ENCODE measurements at regions not wholly inside any gene's neighbourhood (a gene's known extent, or its start where the extent isn't known, plus 50 kb on each side); places are given as distances from the start of the nearest gene placed in this dataset.

DNA sequence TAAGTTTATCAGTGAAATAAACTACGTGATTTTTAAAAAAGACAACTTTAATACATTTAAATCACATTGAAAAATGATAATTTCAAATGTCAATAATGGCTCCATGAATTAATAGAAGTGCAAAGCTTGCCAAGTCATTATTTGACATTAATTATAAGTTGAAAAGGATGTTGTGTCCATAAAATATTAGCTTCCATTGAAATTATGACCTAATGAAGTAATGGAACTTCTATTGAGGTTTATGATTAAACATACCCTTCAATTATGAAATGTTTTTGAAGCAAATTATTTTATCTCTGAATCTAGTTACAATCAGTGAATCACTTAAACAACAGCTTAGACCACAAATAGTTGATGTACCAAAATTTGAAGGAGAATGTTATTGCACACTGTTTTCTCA, 144.2 kb downstream of the SLITRK6 start:
- Histone ChIP-seq H3K9me3 (ENCODE audit: control insufficient read depth, insufficient read depth, low read length) (no peaks in the 10 kb centered on the region), H3K56ac (ENCODE audit: extremely low read depth, insufficient read depth, low read length) (no peak overlapping the region), H4K91ac (ENCODE audit: insufficient read depth, low read depth, low read length) (no peak overlapping the region), H3K14ac (replicated peaks; ENCODE audit: low read depth, low read length) (no peak overlapping the region), H2BK5ac (ENCODE audit: low read depth, low read length, poor library complexity, severe bottlenecking) (no peak overlapping the region), H3K27ac (ENCODE audit: insufficient read depth, low read length) (no peak overlapping the region), H3K9ac (ENCODE audit: low read depth, low read length) (no peak overlapping the region), H3K4ac (ENCODE audit: low read depth, low read length) (no peak overlapping the region), H2AFZ (replicated peaks; ENCODE audit: low read length, poor library complexity) (no peak overlapping the region), H3K4me2 (ENCODE audit: low read depth, low read length) (no peak overlapping the region), H3K9me1 (ENCODE audit: insufficient read depth, low read length) (no peaks in the 10 kb centered on the region), H2AK5ac (ENCODE audit: low read depth, low read length) (no peak overlapping the region), H3K79me1 (ENCODE audit: low read depth in 1 of 2, low read length in 2 of 2) (no peaks in the 10 kb centered on the region), H3K36me3 (ENCODE audit: control insufficient read depth, insufficient read depth, low read length) (no peaks in the 10 kb centered on the region), H3K18ac (ENCODE audit: low read depth, low read length) (no peak overlapping the region), H4K8ac (ENCODE audit: low read depth in 2 of 2, low read length in 2 of 2) (no peak overlapping the region), H4K20me1 (ENCODE audit: insufficient read depth, low read length) (no peaks in the 10 kb centered on the region), H2BK20ac (ENCODE audit: low read depth, low read length) (no peak overlapping the region), H2BK15ac (ENCODE audit: low read depth, low read length) (no peak overlapping the region), H3K23ac (ENCODE audit: low read depth, low read length) (no peak overlapping the region), H2BK120ac (ENCODE audit: low read depth, low read length) (no peak overlapping the region), H3K27me3 (ENCODE audit: control insufficient read depth, insufficient read depth, low read length) (no peaks in the 10 kb centered on the region), H2AK9ac (replicated peaks; ENCODE audit: low read depth, low read length, poor library complexity) (no peak overlapping the region), H3K4me1 (ENCODE audit: control insufficient read depth, insufficient read depth, low read length) (no peaks in the 10 kb centered on the region), H3K4me3 (ENCODE audit: insufficient read depth, low read depth, low read length) (no peak overlapping the region), H4K5ac (ENCODE audit: low read depth, low read length) (no peak overlapping the region)
- TF ChIP-seq CEBPB (IDR thresholded peaks at IDR 0.05; ENCODE audit: low read depth, low read length) = no peak
- no peak for TF ChIP-seq MAZ (IDR thresholded peaks at IDR 0.05; ENCODE audit: borderline replicate concordance, low read depth, low read length)
- no peak for TF ChIP-seq RCOR1 (IDR thresholded peaks at IDR 0.05; ENCODE audit: insufficient replicate concordance, low read length)
- no peak for TF ChIP-seq RAD21 (IDR thresholded peaks at IDR 0.05; ENCODE audit: low read length)
- no peak for TF ChIP-seq SMC3 (IDR thresholded peaks at IDR 0.05; ENCODE audit: low read depth, low read length)
- TF ChIP-seq MAFK (IDR thresholded peaks at IDR 0.05; ENCODE audit: low read depth, low read length) = no peak
- TF ChIP-seq CHD1 (IDR thresholded peaks at IDR 0.05; ENCODE audit: low read depth, low read length) = no peak
- intact Hi-C loops (cut with micrococcal nuclease) = no loop called here
- DNase-seq (no peak), ATAC-seq (ENCODE audit: low read depth) (no peak)
- in situ Hi-C loops (cut with MboI; ENCODE audit: low sequenced_read_pairs) = no loop called here
- dilution Hi-C loops (cut with HindIII; ENCODE audit: low sequenced_read_pairs, unreplicated experiment) = no loop called here
- ChIA-PET POLR2A (ENCODE audit: unreplicated experiment) (no interaction called here), CTCF (interaction anchor here (0.7 to 0.8 kb wide), 2 partner anchors 23 to 29 kb away, joined by 3 read pairs; no protein-coding TSS in a partner anchor)
- no CpG with 5 or more reads among the region's 1 CpG for WGBS, 2 experiments (ENCODE audit: extremely low coverage in 2 of 2, insufficient read length in 1 of 2)
- BruUV-seq (replicated peaks) = no TSS peak

All from IMR-90 (cell line).